ENCODE measurements at regions not wholly inside any gene's neighbourhood (a gene's known extent, or its start where the extent isn't known, plus 50 kb on each side); places are given as distances from the start of the nearest gene placed in this dataset.

GRCh38 chr5:8059337-8059736 is 190.4 kb downstream of the MTRR start:
- no peak for DNase-seq (ENCODE audit: low read depth in 1 of 2, low spot score in 1 of 2)
- in situ Hi-C loops (cut with HindIII; ENCODE audit: low pct_unique_long_range_greater_than_20kb, low sequenced_read_pairs), result no loop called here
- TF ChIP-seq JUND (IDR thresholded peaks at IDR 0.05; ENCODE audit: low read depth), result no peak

DNA sequence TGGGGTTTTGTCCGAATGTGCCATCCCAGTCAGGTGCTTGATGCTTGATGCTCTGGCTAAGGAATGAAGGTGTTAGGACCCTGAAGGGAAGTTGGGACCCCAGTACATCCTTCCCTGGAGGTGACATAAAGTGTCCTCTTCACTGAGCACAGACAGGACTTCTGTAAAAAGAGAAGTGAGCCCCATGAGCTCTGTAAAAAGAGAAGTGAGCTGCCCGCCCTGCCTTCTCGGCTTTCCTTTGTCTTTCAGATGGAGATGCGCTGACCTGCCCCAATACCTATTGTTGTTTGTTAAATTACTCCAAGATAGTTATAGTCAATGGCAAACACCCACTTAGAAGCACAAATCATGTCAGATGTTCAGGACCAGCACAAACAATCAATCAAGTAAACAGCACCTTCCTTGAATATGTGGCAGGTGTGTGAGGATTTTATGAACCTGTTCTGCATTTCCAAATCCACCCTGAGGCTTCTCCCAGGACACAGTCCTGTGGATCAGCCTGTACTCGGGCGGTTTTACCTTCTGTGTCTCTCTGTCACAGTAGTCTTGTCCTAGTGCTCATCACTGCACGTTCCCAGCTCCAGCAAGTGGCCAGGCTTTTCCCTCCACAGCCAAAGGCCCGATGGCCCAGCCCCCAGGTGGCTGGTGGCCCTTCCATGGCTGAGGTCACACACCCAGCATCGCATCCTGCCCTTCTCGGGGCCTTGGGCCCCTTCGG is 191.4 kb downstream of the MTRR start:
- in situ Hi-C loops (cut with HindIII; ENCODE audit: low pct_unique_long_range_greater_than_20kb, low sequenced_read_pairs), result no loop called here
- no peak for TF ChIP-seq JUND (IDR thresholded peaks at IDR 0.05; ENCODE audit: low read depth)

GRCh38 chr5:8060953-8061429 is 192.0 kb downstream of the MTRR start:
- TF ChIP-seq JUND (IDR thresholded peaks at IDR 0.05; ENCODE audit: low read depth), result no peak
- in situ Hi-C loops (cut with HindIII; ENCODE audit: low pct_unique_long_range_greater_than_20kb, low sequenced_read_pairs), result no loop called here
- no peak for DNase-seq (ENCODE audit: low read depth in 1 of 2, low spot score in 1 of 2)

More for the DNA sequence above, 191.4 kb downstream of the MTRR start:
- DNase-seq (ENCODE audit: low read depth in 1 of 2, low spot score in 1 of 2), result no peak

DNA sequence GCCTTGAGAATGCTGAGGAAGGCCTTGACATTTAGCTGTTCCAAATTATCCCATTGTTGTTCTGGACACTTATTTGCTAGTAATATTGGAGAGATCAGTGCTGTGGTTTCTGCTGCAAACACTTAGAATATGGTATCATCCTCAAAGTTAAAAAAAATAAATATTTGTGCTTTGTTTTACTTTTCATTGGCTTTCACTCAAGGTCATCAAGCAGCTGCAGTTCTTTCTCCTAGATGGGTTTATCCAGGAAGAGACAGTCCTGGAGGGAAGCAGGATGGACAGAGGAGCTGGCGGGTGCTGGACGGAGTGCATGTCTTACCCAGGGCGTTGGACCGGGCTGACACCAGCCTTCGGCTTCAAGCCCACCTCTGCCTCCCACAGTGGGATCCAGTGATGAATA is 193.6 kb downstream of the MTRR start:
- DNase-seq (ENCODE audit: low read depth in 1 of 2, low spot score in 1 of 2), result no peak
- TF ChIP-seq JUND (IDR thresholded peaks at IDR 0.05; ENCODE audit: low read depth), result no peak
- in situ Hi-C loops (cut with HindIII; ENCODE audit: low pct_unique_long_range_greater_than_20kb, low sequenced_read_pairs), result no loop called here

- DNase-seq (ENCODE audit: low read depth in 1 of 2, low spot score in 1 of 2), result no peak
- in situ Hi-C loops (cut with HindIII; ENCODE audit: low pct_unique_long_range_greater_than_20kb, low sequenced_read_pairs), result no loop called here
- TF ChIP-seq JUND (IDR thresholded peaks at IDR 0.05; ENCODE audit: low read depth), result no peak
Observed at GRCh38 chr5:8068078-8068477, 199.1 kb downstream of the MTRR start.

GRCh38 chr5:8070138-8070537 is 201.2 kb downstream of the MTRR start:
- in situ Hi-C loops (cut with HindIII; ENCODE audit: low pct_unique_long_range_greater_than_20kb, low sequenced_read_pairs), result no loop called here
- TF ChIP-seq JUND (IDR thresholded peaks at IDR 0.05; ENCODE audit: low read depth), result no peak
- no peak for DNase-seq (ENCODE audit: low read depth in 1 of 2, low spot score in 1 of 2)

- in situ Hi-C loops (cut with HindIII; ENCODE audit: low pct_unique_long_range_greater_than_20kb, low sequenced_read_pairs), result no loop called here
- TF ChIP-seq JUND (IDR thresholded peaks at IDR 0.05; ENCODE audit: low read depth), result no peak
- no peak for DNase-seq (ENCODE audit: low read depth in 1 of 2, low spot score in 1 of 2)
Observed at GRCh38 chr5:8079056-8079455, 210.1 kb downstream of the MTRR start.

GRCh38 chr5:8081179-8081578 is 212.2 kb downstream of the MTRR start:
- in situ Hi-C loops (cut with HindIII; ENCODE audit: low pct_unique_long_range_greater_than_20kb, low sequenced_read_pairs), result no loop called here
- TF ChIP-seq JUND (IDR thresholded peaks at IDR 0.05; ENCODE audit: low read depth), result no peak
- no peak for DNase-seq (ENCODE audit: low read depth in 1 of 2, low spot score in 1 of 2)

GRCh38 chr5:8093669-8094068 is 224.7 kb downstream of the MTRR start:
- TF ChIP-seq JUND (IDR thresholded peaks at IDR 0.05; ENCODE audit: low read depth), result no peak
- DNase-seq (ENCODE audit: low read depth in 1 of 2, low spot score in 1 of 2), result no peak
- in situ Hi-C loops (cut with HindIII; ENCODE audit: low pct_unique_long_range_greater_than_20kb, low sequenced_read_pairs), result no loop called here

GRCh38 chr5:8094304-8094703 is 225.4 kb downstream of the MTRR start:
- in situ Hi-C loops (cut with HindIII; ENCODE audit: low pct_unique_long_range_greater_than_20kb, low sequenced_read_pairs), result no loop called here
- no peak for TF ChIP-seq JUND (IDR thresholded peaks at IDR 0.05; ENCODE audit: low read depth)
- no peak for DNase-seq (ENCODE audit: low read depth in 1 of 2, low spot score in 1 of 2)

DNA sequence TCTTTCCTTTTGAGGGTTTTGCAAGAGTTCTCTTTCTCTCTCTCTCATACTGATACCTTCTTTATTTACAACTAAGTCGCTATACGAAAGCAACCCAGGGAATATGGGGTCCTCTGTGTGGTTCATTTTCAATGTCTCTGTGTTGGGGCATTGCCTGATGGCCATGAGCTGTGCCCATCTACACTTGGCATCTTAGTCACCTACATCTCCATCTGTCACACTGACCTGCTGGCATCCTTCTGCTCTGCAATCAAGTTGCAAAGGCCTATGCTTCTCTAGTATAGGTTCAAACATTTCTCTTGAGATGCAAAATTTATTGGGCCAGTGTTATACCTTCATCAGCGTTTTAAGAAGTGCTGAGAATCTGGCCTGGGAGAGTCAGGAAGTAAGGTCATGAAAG is 228.2 kb downstream of the MTRR start:
- no peak for DNase-seq (ENCODE audit: low read depth in 1 of 2, low spot score in 1 of 2)
- no peak for TF ChIP-seq JUND (IDR thresholded peaks at IDR 0.05; ENCODE audit: low read depth)
- in situ Hi-C loops (cut with HindIII; ENCODE audit: low pct_unique_long_range_greater_than_20kb, low sequenced_read_pairs), result no loop called here

DNA sequence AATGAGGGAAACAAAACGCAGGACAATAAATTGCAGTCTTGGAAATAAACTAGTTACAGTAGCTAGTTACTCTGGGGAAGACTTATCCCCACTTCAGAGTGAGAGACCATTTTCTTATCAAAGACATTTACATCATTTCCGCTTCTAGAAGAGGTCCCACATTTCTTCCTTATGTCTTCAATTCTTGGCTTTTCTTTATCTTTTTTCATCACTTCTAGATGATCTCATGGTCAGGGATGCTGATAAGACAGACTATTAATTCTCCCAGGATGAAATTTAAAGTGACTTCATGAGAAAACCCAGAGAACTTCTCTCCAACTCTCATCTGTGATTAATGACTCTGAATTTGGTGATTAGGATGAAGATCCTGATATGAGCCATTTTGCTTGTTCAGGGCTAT is 229.1 kb downstream of the MTRR start:
- in situ Hi-C loops (cut with HindIII; ENCODE audit: low pct_unique_long_range_greater_than_20kb, low sequenced_read_pairs), result no loop called here
- DNase-seq (ENCODE audit: low read depth in 1 of 2, low spot score in 1 of 2), result no peak

DNA sequence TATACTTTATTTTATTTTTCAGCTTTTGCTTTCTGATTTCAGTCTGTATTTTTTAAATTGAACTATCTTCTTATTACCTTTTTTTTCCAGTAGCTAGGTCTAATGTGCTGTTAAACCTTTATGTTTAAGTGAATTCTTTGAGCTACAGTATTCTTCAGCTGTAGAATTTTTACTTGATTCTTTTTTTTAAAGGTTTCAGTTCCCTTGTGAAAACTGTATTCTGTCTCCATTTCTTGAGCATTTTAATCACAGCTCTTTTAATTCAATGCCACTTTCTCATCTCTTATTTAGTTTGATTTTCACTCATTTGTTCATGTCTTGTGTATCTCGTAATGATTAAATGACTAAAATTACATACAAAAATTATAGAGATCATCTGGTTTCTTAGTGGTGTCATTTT is 233.8 kb downstream of the MTRR start:
- no peak for DNase-seq (ENCODE audit: low read depth in 1 of 2, low spot score in 1 of 2)
- no peak for TF ChIP-seq JUND (IDR thresholded peaks at IDR 0.05; ENCODE audit: low read depth)
- in situ Hi-C loops (cut with HindIII; ENCODE audit: low pct_unique_long_range_greater_than_20kb, low sequenced_read_pairs), result no loop called here

More for the DNA sequence above, 229.1 kb downstream of the MTRR start:
- no peak for TF ChIP-seq JUND (IDR thresholded peaks at IDR 0.05; ENCODE audit: low read depth)
